Esophagus (tissue), 2 donors: ENCODE measurements at regions not wholly inside any gene's neighbourhood (a gene's known extent, or its start where the extent isn't known, plus 50 kb on each side); places are given as distances from the start of the nearest gene placed in this dataset.

Experiments used
- H3K27ac ChIP-seq, 2 donors: one replicate each; pipeline ENCODE4 v1.5.1; 2013; ENCODE audit warnings: low read depth in 2 of 2, mild to moderate bottlenecking in 2 of 2, inconsistent platforms in 1 of 2, low read length in 1 of 2, moderate library complexity in 1 of 2
- H3K27me3 ChIP-seq, 2 donors: one replicate each; pipeline ENCODE4 v1.6.1; 2013; ENCODE audit warnings: low read length in 2 of 2, control low read depth in 1 of 2, mild to moderate bottlenecking in 1 of 2; ENCODE audit not compliant: insufficient read depth in 2 of 2, control insufficient read depth in 1 of 2
- H3K36me3 ChIP-seq, 2 donors: one replicate each; pipeline ENCODE4 v1.6.1; 2013; ENCODE audit warnings: low read length in 1 of 2; ENCODE audit not compliant: control insufficient read depth in 2 of 2, insufficient read depth in 2 of 2
- H3K4me1 ChIP-seq, 2 donors: one replicate each; pipeline ENCODE4 v1.6.1; 2013; ENCODE audit warnings: low read length in 1 of 2; ENCODE audit not compliant: control insufficient read depth in 2 of 2, insufficient read depth in 2 of 2
- H3K4me3 ChIP-seq, 2 donors: one replicate each; pipeline ENCODE4 v1.5.1; 2013; ENCODE audit warnings: low read length in 2 of 2, mild to moderate bottlenecking in 2 of 2, low read depth in 1 of 2, moderate library complexity in 1 of 2
- H3K9me3 ChIP-seq, 2 donors: one replicate each; pipeline ENCODE4 v1.6.1; 2013; ENCODE audit warnings: mild to moderate bottlenecking in 2 of 2, low read depth in 1 of 2, low read length in 1 of 2, moderate library complexity in 1 of 2; ENCODE audit not compliant: control insufficient read depth in 2 of 2, insufficient read depth in 1 of 2
- WGBS, 2 donors: extraction: QIAGEN DNeasy Blood & Tissue Kit; methylation state at CpG; one replicate each; pipeline ENCODE4 v1.1.7; 2013; 5-methylcytosine and 5-hydroxymethylcytosine counted together
- donor health status: healthy with polysubstance abuse.
- donor health status: Bipolar disorder and iron deficiency.

DNA sequence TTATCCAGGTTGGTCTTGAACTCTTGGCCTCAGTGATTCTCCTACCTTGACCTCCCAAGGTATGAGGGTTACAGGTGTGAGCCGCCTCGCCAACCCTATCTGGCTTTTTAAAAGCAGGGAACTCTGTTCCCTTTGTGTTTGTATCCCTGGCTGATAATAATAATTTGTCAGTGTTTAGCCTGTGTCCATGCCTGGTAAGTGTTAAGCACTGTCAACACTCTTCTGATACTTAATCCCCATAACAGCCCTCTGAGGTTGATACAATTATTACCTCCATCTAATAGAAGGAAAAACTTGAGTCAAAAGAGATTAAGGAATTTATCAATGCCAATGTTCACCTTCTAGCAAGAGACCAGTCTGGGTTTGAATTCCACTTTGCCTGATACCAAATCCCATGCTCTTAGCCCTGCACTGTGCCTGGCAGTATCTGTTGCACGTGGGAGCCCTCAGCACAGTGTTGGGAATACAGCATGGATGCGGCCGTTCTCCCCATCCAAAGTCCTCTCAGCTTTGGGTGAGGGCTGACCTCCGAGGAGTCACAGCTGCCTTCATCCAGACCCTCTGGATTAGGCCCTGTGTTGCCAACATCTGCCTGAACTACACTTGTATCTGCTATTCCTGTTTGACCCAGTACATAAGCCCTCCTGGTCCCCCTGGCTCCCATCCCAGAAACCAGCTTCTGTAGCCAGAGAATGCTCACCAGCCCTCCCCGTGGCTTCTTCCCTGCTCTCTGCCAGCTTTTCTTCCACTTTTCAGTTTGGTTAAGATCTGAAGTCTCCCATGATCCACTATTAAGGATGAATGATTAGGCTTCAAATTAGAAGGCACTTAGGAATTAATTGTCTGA lies 335.6 kb upstream of the ASIC2 start:
- peaks cover 0 to 1% of the 10 kb centered on the region in 2 donors for H3K27me3 ChIP-seq
- 69 to 70% methylated on average over 7 of the region's 7 CpGs for WGBS, 2 donors

DNA sequence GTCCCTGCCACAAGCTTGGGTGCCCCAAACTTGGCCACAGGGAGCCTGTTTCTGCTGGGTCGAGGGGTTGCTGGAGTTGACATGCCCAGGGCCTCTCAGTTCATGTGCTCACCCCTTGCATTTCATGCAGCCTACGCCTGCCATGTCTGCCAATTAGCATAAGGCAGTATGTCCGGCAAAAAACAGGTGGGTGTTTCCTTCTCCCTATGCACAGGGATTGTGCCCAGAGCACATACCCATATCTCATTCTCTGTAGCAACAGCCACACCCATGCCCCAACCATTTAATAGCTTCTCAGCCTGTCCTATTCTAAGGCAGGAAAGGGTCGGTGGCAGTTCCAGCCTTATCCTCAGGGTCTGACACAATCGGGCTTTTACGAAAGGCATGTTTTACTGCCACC lies 340.4 kb upstream of the ASIC2 start:
- H3K4me3 ChIP-seq, result no peak overlapping the region
- H3K27ac ChIP-seq, result no peak overlapping the region
- peaks cover 0 to 3% of the 10 kb centered on the region in 2 donors for H3K27me3 ChIP-seq
- H3K4me1 ChIP-seq, result no peaks in the 10 kb centered on the region
- WGBS, 2 donors, result 74 to 75% methylated on average over 6 of the region's 6 CpGs
- H3K36me3 ChIP-seq, result no peaks in the 10 kb centered on the region
- H3K9me3 ChIP-seq, result peaks cover 0 to 6% of the 10 kb centered on the region in 2 donors

More for the DNA sequence above, 335.6 kb upstream of the ASIC2 start:
- peaks cover 0 to 5% of the 10 kb centered on the region in 2 donors for H3K9me3 ChIP-seq
- H3K36me3 ChIP-seq, result no peaks in the 10 kb centered on the region
- H3K4me3 ChIP-seq, result no peak overlapping the region
- no peak overlapping the region for H3K27ac ChIP-seq
- no peaks in the 10 kb centered on the region for H3K4me1 ChIP-seq

DNA sequence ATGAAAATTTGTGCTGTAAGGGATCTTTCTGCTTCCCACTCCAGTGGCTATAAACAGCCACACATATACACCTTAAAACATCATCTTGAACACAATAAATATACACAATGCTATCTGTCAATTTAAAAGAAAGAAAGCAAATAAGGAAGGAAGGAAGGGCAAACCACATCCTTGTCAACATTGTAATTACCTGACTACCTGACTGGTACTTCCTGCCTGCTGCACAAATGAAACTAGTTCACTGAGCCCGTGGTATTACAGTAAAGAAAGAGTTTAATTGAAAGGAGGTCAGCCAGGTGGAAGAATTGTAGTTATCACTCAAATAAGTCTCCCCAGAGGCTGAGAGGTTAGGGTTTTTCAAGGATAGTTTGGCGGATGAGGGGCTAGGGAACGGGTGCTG lies 344.4 kb upstream of the ASIC2 start:
- H3K4me1 ChIP-seq, result no peaks in the 10 kb centered on the region
- H3K27ac ChIP-seq, result no peak overlapping the region
- peaks cover 0 to 2% of the 10 kb centered on the region in 2 donors for H3K9me3 ChIP-seq
- WGBS, 2 donors, result 60 to 68% methylated on average over 3 of the region's 3 CpGs
- peaks cover 3 to 4% of the 10 kb centered on the region in 2 donors for H3K27me3 ChIP-seq
- H3K4me3 ChIP-seq, result no peak overlapping the region
- no peaks in the 10 kb centered on the region for H3K36me3 ChIP-seq

DNA sequence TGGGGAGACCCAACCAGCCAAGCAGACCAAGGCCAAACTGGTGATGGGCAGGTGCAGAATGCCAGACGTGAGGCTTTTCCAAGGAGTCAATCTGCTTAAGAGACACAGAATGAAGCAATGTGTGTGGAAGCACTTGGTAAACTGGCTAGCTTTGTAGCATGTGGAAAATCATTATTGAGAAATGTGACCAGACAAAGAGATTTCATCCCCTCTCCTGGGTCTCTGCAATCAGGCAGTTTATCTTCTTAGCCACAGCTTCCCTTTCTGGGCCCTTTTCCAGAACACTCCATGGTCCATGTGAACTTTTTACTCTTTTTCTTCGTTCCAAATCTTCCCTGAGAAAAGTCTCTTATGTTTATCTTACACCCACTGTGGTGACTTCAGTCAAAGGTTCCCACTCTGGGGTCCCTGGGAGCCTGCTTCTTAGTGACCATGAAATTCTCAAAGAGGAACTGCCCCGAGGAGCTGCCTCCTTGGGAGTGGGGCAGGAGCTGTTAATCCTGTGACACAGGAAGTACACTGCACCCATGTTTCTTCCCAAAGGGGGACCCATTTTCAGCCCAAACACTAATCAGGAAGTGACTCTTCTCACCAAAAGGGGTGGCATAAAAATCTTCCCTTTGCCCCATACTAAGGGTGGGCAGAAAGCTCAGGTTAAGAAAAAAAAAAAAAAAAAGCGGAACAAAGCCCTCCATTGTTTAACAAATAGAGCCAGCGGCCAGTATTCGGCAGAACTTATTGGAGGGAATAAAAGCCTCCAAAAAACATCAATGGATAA lies 346.2 kb upstream of the ASIC2 start:
- peaks cover 0 to 2% of the 10 kb centered on the region in 2 donors for H3K9me3 ChIP-seq
- no peak overlapping the region for H3K4me3 ChIP-seq
- 39 to 42% methylated on average over 6 of the region's 6 CpGs for WGBS, 2 donors
- peaks cover 0 to 4% of the 10 kb centered on the region in 2 donors for H3K27me3 ChIP-seq
- no peak overlapping the region for H3K27ac ChIP-seq
- no peaks in the 10 kb centered on the region for H3K36me3 ChIP-seq
- no peaks in the 10 kb centered on the region for H3K4me1 ChIP-seq

- Histone ChIP-seq H3K9me3 (peaks cover 0 to 2% of the 10 kb centered on the region in 2 donors), H3K27me3 (peaks cover 0 to 4% of the 10 kb centered on the region in 2 donors), H3K4me1 (no peaks in the 10 kb centered on the region), H3K4me3 (no peak overlapping the region), H3K36me3 (no peaks in the 10 kb centered on the region), H3K27ac (no peak overlapping the region)
- WGBS, 2 donors, result 55 to 60% methylated on average over 8 of the region's 8 CpGs
Observed at GRCh38 chr17:33640629-33641028, 347.5 kb upstream of the ASIC2 start.

GRCh38 chr17:33642002-33642401 lies 348.9 kb upstream of the ASIC2 start:
- Histone ChIP-seq H3K4me1 (no peaks in the 10 kb centered on the region), H3K9me3 (peaks cover 0 to 2% of the 10 kb centered on the region in 2 donors), H3K27me3 (peaks cover 0 to 4% of the 10 kb centered on the region in 2 donors), H3K36me3 (no peaks in the 10 kb centered on the region), H3K27ac (no peak overlapping the region), H3K4me3 (no peak overlapping the region)
- WGBS, 2 donors, result 38 to 44% methylated on average over 1 of the region's 1 CpG

- Histone ChIP-seq H3K9me3 (no peaks in the 10 kb centered on the region), H3K27ac (no peak overlapping the region), H3K27me3 (peaks cover 0 to 3% of the 10 kb centered on the region in 2 donors), H3K4me1 (no peaks in the 10 kb centered on the region), H3K4me3 (no peak overlapping the region), H3K36me3 (no peaks in the 10 kb centered on the region)
- whole genome bisulfite sequencing, 2 donors, result 33 to 41% methylated on average over 2 of the region's 2 CpGs
Observed at GRCh38 chr17:33647956-33648355, 354.9 kb upstream of the ASIC2 start.

DNA sequence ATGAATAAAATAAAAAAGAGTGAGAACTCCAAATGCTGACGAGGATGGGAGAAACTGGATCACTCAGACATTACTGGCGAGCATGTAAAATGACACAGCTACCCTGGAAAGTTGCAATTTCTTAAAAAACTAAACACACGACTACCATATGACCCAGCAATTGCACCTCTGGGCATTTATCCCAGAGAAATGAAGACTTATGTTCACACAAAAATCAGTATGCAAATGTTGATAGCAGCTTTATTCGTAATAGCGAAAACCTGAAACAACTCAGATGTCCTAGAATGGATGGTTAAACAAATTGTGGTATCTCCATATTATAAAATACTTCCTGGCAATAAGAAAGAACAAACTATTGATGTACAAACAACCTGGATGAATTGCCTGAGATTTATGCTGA lies 357.2 kb upstream of the ASIC2 start:
- H3K9me3 ChIP-seq, result no peaks in the 10 kb centered on the region
- no peaks in the 10 kb centered on the region for H3K36me3 ChIP-seq
- no peak overlapping the region for H3K4me3 ChIP-seq
- 62 to 75% methylated on average over 5 of the region's 5 CpGs for WGBS, 2 donors
- H3K27ac ChIP-seq, result no peak overlapping the region
- H3K27me3 ChIP-seq, result peaks cover 0 to 3% of the 10 kb centered on the region in 2 donors
- no peaks in the 10 kb centered on the region for H3K4me1 ChIP-seq

- no peak overlapping the region for H3K4me3 ChIP-seq
- H3K9me3 ChIP-seq, result no peaks in the 10 kb centered on the region
- no peak overlapping the region for H3K27ac ChIP-seq
- H3K27me3 ChIP-seq, result peaks cover 0 to 3% of the 10 kb centered on the region in 2 donors
- no peaks in the 10 kb centered on the region for H3K4me1 ChIP-seq
- WGBS, 2 donors, result 67 to 70% methylated on average over 3 of the region's 3 CpGs
- no peaks in the 10 kb centered on the region for H3K36me3 ChIP-seq
Observed at GRCh38 chr17:33651686-33652085, 358.6 kb upstream of the ASIC2 start.
